ENCODE measurements at regions not wholly inside any gene's neighbourhood (a gene's known extent, or its start where the extent isn't known, plus 50 kb on each side); places are given as distances from the start of the nearest gene placed in this dataset.

DNA sequence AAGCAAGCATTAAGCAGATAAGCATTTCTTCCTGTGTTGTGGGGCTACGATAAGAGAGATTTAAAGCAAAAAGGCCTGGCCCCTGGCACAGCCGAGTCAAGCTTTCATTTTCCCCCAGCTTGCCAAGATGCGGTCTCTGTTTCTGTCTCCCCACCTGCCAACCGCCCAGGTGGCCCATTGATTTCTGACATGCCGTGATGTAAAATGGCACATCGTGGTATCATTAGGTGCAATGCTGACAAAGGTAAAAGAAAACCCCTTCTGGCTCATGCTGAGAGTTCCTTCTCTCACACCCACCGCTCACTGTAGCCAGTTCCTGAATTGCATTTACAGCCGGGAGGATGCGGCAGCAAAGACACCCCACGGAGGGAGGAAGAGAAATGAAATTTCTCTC is 62.8 kb downstream of the BOD1L2 start:
- CTCF ChIA-PET (ENCODE audit: low intra/inter-chr PET ratio), result no interaction called here
- no peak overlapping the region for H3K4me2 ChIP-seq (ENCODE audit: insufficient read depth, low read length)

DNA sequence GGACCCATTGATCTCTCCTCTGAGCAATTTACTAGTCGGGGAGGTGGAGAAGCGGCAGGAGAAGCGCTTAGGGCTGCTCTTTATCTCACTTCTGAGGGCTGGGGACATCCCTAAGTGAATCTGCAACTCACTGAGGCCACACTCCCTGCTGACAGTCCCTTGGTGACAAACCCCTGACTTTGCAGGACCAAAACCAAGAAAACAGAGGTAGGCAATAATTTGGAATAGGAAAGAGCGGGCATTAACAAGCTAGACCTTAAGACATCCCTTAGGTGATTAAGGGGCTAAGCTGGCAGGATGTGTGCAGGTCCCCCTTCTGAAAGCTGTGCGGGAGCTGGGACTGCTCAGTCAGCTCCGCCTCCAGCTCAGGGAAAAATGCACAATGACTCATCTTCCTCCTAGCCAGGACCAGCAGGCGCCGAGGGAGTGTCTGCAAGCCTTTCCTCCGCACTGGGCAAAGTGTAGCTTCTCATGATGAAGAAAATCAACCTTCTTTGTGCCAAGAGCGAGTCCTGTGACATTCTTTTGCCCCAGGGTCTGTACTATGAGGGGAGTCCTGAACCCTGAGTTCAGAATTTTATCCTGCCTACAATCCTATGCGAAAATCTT is 63.3 kb downstream of the BOD1L2 start:
- DNase-seq (ENCODE audit: extremely low read depth in 1 of 4, low spot score in 3 of 4), result peak in 3 of 4 experiments; percentile 5 to 12 (median 10)

More for the DNA sequence above, 62.8 kb downstream of the BOD1L2 start:
- FAIRE-seq (no peak), DNase-seq (ENCODE audit: extremely low read depth in 1 of 4, low spot score in 3 of 4) (no peak), ATAC-seq (no peak)
- WGBS (ENCODE audit: insufficient coverage, low coverage, missing lambda C conversion rate), result 2% methylated on average over 6 of the region's 10 CpGs
- in situ Hi-C loops (cut with MboI) (no loop called here), intact Hi-C loops (cut with micrococcal nuclease) (no loop called here)
- BruUV-seq (replicated peaks), result no TSS peak
- Histone ChIP-seq H3K9me1 (ENCODE audit: control insufficient read depth, insufficient read depth, low read length) (no peaks in the 10 kb centered on the region), H3K79me2 (ENCODE audit: control insufficient read depth, insufficient read depth, low read length) (no peaks in the 10 kb centered on the region), H4K20me1 (replicated peaks; ENCODE audit: control insufficient read depth, insufficient read depth, low read length) (no peaks in the 10 kb centered on the region), H2AFZ (ENCODE audit: low read depth, low read length) (no peak overlapping the region), H3K27ac (ENCODE audit: extremely low read depth, low read depth, low read length) (no peak overlapping the region), H3K9ac (ENCODE audit: insufficient read depth in 1 of 2, low read depth in 2 of 2, low read length in 2 of 2) (no peak overlapping the region), H3K27me3 (ENCODE audit: control insufficient read depth in 2 of 2, insufficient read depth in 2 of 2, low read length in 2 of 2) (peaks cover 0 to 5% of the 10 kb centered on the region in 2 experiments; a peak in 1 of 5 replicates), H3K36me3 (ENCODE audit: control insufficient read depth, insufficient read depth, low read length) (no peaks in the 10 kb centered on the region), H3K4me1 (replicated peaks in 1 of 2; ENCODE audit: control insufficient read depth in 2 of 2, insufficient read depth in 2 of 2, low read length in 2 of 2) (no peaks in the 10 kb centered on the region; a peak in 1 of 5 replicates), H3K9me3 (replicated peaks; ENCODE audit: control insufficient read depth, insufficient read depth, low read depth, low read length) (no peaks in the 10 kb centered on the region), H3K4me3 (no peak overlapping the region)
- no peak for TF ChIP-seq KHSRP (IDR thresholded peaks at IDR 0.05)
- no peak for TF ChIP-seq FOS (IDR thresholded peaks at IDR 0.05; ENCODE audit: extremely low read depth, insufficient read length)
- POLR2A ChIA-PET, result interaction anchor here (0.7 kb wide), 1 partner anchor 171 kb away, joined by 3 read pairs; no protein-coding TSS in a partner anchor

More for the DNA sequence above, 63.3 kb downstream of the BOD1L2 start:
- intact Hi-C loops (cut with micrococcal nuclease), result no loop called here
- no TSS peak for BruUV-seq (replicated peaks)
- H3K9me3 ChIP-seq (replicated peaks; ENCODE audit: control insufficient read depth, insufficient read depth, low read depth, low read length), result no peaks in the 10 kb centered on the region
- H3K4me2 ChIP-seq (ENCODE audit: insufficient read depth, low read length), result no peak overlapping the region
- TF ChIP-seq SOX6 (IDR thresholded peaks at IDR 0.05), result no peak
- TF ChIP-seq JUND (IDR thresholded peaks at IDR 0.05; ENCODE audit: borderline replicate concordance, low read depth, low read length), result peak; percentile 77
- TF ChIP-seq JUND (tag; IDR thresholded peaks at IDR 0.05; ENCODE audit: borderline replicate concordance, low read depth, low read length), result peak; percentile 74; the same call in 2 of the 3 replicates
- TF ChIP-seq, protein P1, sequence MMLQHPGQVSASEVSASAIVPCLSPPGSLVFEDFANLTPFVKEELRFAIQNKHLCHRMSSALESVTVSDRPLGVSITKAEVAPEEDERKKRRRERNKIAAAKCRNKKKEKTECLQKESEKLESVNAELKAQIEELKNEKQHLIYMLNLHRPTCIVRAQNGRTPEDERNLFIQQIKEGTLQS (IDR thresholded peaks at IDR 0.05), result peak; percentile 62
- TF ChIP-seq, protein P1 (CRISPR knock-in tag; conservative IDR thresholded peaks at IDR 0.05), result no peak
- TF ChIP-seq FOSL1 (tag; conservative IDR thresholded peaks at IDR 0.05), result peak; percentile 54
- TF ChIP-seq CTBP1 (IDR thresholded peaks at IDR 0.05; ENCODE audit: borderline replicate concordance), result 0 out of 2 replicates have a peak, but pooled peaks have one; percentile 17
- TF ChIP-seq, protein P2, sequence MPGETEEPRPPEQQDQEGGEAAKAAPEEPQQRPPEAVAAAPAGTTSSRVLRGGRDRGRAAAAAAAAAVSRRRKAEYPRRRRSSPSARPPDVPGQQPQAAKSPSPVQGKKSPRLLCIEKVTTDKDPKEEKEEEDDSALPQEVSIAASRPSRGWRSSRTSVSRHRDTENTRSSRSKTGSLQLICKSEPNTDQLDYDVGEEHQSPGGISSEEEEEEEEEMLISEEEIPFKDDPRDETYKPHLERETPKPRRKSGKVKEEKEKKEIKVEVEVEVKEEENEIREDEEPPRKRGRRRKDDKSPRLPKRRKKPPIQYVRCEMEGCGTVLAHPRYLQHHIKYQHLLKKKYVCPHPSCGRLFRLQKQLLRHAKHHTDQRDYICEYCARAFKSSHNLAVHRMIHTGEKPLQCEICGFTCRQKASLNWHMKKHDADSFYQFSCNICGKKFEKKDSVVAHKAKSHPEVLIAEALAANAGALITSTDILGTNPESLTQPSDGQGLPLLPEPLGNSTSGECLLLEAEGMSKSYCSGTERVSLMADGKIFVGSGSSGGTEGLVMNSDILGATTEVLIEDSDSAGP (CRISPR knock-in tag; IDR thresholded peaks at IDR 0.05), result no peak
- H3K27ac ChIP-seq (ENCODE audit: extremely low read depth, low read depth, low read length), result no peak overlapping the region
- H3K9me1 ChIP-seq (ENCODE audit: control insufficient read depth, insufficient read depth, low read length), result no peaks in the 10 kb centered on the region
- no peak overlapping the region for H3K4me3 ChIP-seq
- in situ Hi-C loops (cut with MboI), result no loop called here
- no peaks in the 10 kb centered on the region for H3K36me3 ChIP-seq (ENCODE audit: control insufficient read depth, insufficient read depth, low read length)
- no peaks in the 10 kb centered on the region for H3K79me2 ChIP-seq (ENCODE audit: control insufficient read depth, insufficient read depth, low read length)
- CTCF ChIA-PET (ENCODE audit: low intra/inter-chr PET ratio), result no interaction called here
- 0% methylated on average over 8 of the region's 11 CpGs for WGBS (ENCODE audit: insufficient coverage, low coverage, missing lambda C conversion rate)
- ATAC-seq (peak; percentile 72), FAIRE-seq (no peak)
- H4K20me1 ChIP-seq (replicated peaks; ENCODE audit: control insufficient read depth, insufficient read depth, low read length), result no peaks in the 10 kb centered on the region
- POLR2A ChIA-PET, result interaction anchor here (0.7 kb wide), 2 partner anchors 171 to 348 kb away, joined by 3 read pairs; no protein-coding TSS in a partner anchor
- peaks cover 0 to 5% of the 10 kb centered on the region in 2 experiments; a peak in 1 of 5 replicates for H3K27me3 ChIP-seq (ENCODE audit: control insufficient read depth in 2 of 2, insufficient read depth in 2 of 2, low read length in 2 of 2)
- no peaks in the 10 kb centered on the region; a peak in 1 of 5 replicates for H3K4me1 ChIP-seq (replicated peaks in 1 of 2; ENCODE audit: control insufficient read depth in 2 of 2, insufficient read depth in 2 of 2, low read length in 2 of 2)
- H2AFZ ChIP-seq (ENCODE audit: low read depth, low read length), result no peak overlapping the region
- H3K9ac ChIP-seq (ENCODE audit: insufficient read depth in 1 of 2, low read depth in 2 of 2, low read length in 2 of 2), result no peak overlapping the region
